Spleen (tissue), 7 donors: ENCODE measurements at regions not wholly inside any gene's neighbourhood (a gene's known extent, or its start where the extent isn't known, plus 50 kb on each side); places are given as distances from the start of the nearest gene placed in this dataset.

Experiments
- CTCF ChIP-seq, 11 experiments: fragments of 200-600 bp in 7 of 11; fragments of 450-650 bp in 4 of 11; sonication (generic) in 4 of 11; IDR thresholded peaks in 8 of 11; conservative IDR thresholded peaks in 3 of 11; 1 replicate in 7 of 11; 2 replicates in 4 of 11; pipeline versions ENCODE4 v1.4.0 to v1.8.0; 2016 to 2021; ENCODE audit warnings: antibody characterized with exemption in 11 of 11, inconsistent platforms in 4 of 11, mild to moderate bottlenecking in 1 of 11
- POLR2A ChIP-seq, 3 donors: fragments of 450-650 bp; IDR thresholded peaks; one replicate each; pipeline ENCODE4 v1.5.1; 2017; ENCODE audit warnings: antibody characterized with exemption in 3 of 3, mild to moderate bottlenecking in 1 of 3
- POLR2AphosphoS5 ChIP-seq, 3 donors: sonication (generic); formaldehyde crosslinking; IDR thresholded peaks; one replicate each; pipeline ENCODE4 v1.5.1; 2017; ENCODE audit warnings: antibody characterized with exemption in 3 of 3
- donor health status: DM: no; HTN: no; CAD: no; lungs with moderate emphysema.
- donor health status: DM: no; HTN: no; CAD: no.
- donor health status: DM: no; HTN: no; CAD: no.

DNA sequence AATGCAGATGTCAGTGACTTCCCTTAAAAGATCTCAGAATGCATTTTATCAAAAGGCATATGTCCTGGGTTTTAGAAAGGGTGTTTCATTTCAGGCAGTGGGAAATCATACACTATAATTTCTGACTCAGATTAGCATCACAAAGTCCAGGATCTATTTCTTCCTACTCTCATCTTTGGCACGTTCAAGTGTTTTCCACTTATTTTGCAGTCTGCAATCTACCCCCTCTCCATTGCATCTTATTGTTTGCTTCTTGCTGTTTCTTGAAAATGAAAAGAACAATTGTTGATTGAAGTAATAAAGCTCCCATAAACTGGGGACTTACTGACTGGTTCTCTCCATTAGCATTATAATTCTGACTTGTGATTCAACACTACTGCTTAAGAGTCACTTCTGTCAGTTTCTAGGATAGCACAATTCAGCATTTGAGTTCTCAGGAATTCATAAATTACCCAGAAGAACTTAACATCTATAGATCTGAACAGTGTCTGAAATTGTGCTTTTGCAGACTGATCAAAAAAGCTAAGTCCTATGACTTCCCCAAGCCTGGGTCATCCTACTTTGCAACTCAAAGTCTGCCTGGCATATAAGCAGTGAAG lies 332.9 kb downstream of the RASEF start:
- TF ChIP-seq CTCF (IDR thresholded peaks at IDR 0.05 in 8 of 11, conservative IDR thresholded peaks at IDR 0.05 in 3 of 11) (no peak), POLR2AphosphoS5 (IDR thresholded peaks at IDR 0.05) (no peak), POLR2A (IDR thresholded peaks at IDR 0.05) (no peak)
